HUES48 (cell line): ENCODE measurements at regions not wholly inside any gene's neighbourhood (a gene's known extent, or its start where the extent isn't known, plus 50 kb on each side); places are given as distances from the start of the nearest gene placed in this dataset.

ENCODE experiments used
- H3K27ac ChIP-seq: one replicate; pipeline ENCODE4 v1.7.0; 2013; ENCODE audit warnings: low read depth, low read length, inconsistent platforms
- H3K27me3 ChIP-seq: 2 replicates; pipeline ENCODE4 v1.6.1; 2013; ENCODE audit warnings: mild to moderate bottlenecking, low read length; ENCODE audit not compliant: control insufficient read depth, insufficient read depth
- H3K36me3 ChIP-seq: 2 replicates; pipeline ENCODE4 v1.6.1; 2013; ENCODE audit warnings: low read length; ENCODE audit not compliant: control insufficient read depth, insufficient read depth
- H3K4me1 ChIP-seq: 2 replicates; pipeline ENCODE4 v1.6.1; 2013; ENCODE audit warnings: mild to moderate bottlenecking, low read length; ENCODE audit not compliant: control insufficient read depth, insufficient read depth
- H3K4me3 ChIP-seq: 2 replicates; pipeline ENCODE4 v1.5.1; 2013; ENCODE audit warnings: mild to moderate bottlenecking, low read depth, low read length
- H3K9ac ChIP-seq: 2 replicates; pipeline ENCODE4 v1.6.1; 2013; ENCODE audit warnings: mild to moderate bottlenecking, low read depth, low read length, moderate library complexity
- H3K9me3 ChIP-seq: 2 replicates; pipeline ENCODE4 v1.6.1; 2013; ENCODE audit warnings: low read length; ENCODE audit not compliant: control insufficient read depth, insufficient read depth

DNA sequence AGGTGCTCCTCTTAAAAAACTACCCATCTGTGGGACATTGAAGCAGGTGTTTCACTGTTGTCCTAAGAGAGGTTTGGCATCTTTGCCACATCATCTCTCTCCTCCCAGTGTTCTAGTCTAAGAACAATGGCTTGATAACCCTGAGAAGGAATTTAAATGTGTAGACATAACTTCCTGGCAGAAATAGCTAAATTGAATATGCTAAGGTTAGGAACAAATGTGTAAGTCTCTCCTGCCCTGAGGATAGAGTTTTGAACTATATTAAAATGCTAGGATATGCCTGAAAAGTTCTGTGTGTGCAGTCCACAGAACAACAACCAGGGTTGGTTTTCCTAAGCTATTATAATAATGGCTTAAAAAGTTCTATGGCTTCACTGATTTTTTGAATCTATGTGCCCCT is 106.6 kb downstream of the LRRC70 start:
- Histone ChIP-seq H3K4me3 (no peak overlapping the region), H3K27me3 (no peaks in the 10 kb centered on the region), H3K9me3 (no peaks in the 10 kb centered on the region), H3K9ac (no peak overlapping the region), H3K4me1 (no peaks in the 10 kb centered on the region), H3K27ac (no peak overlapping the region), H3K36me3 (no peaks in the 10 kb centered on the region)

- no peaks in the 10 kb centered on the region for H3K4me1 ChIP-seq
- H3K27ac ChIP-seq, result no peak overlapping the region
- no peaks in the 10 kb centered on the region for H3K9me3 ChIP-seq
- no peaks in the 10 kb centered on the region for H3K36me3 ChIP-seq
- no peak overlapping the region for H3K9ac ChIP-seq
- H3K27me3 ChIP-seq, result no peaks in the 10 kb centered on the region
- no peak overlapping the region for H3K4me3 ChIP-seq
Observed at GRCh38 chr5:62684310-62684709, 105.7 kb downstream of the LRRC70 start.

DNA sequence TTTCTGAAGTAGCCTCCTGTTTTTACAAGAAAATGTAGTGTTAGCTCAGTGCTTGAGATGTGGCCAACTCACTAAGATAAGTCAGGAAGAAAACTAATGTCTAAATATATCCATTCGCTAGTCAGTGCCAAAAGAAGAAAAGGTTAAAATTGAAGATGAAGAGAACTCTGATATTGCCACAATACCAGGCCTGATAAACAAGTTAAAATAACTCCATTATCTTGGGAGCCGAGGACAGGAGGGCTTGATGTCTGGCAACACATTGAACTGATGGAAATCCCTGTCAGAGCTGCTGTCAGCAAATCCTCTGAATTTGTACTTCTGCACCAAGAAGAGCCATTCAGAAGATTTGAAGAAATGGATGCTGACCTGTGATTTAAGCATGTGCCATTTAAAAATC is 103.4 kb downstream of the LRRC70 start:
- no peaks in the 10 kb centered on the region for H3K27me3 ChIP-seq
- no peaks in the 10 kb centered on the region for H3K36me3 ChIP-seq
- H3K27ac ChIP-seq, result no peak overlapping the region
- H3K9me3 ChIP-seq, result peaks cover 9% of the 10 kb centered on the region
- no peak overlapping the region for H3K9ac ChIP-seq
- no peaks in the 10 kb centered on the region for H3K4me1 ChIP-seq
- H3K4me3 ChIP-seq, result no peak overlapping the region

GRCh38 chr5:62681117-62681850 is 102.7 kb downstream of the LRRC70 start:
- H3K27me3 ChIP-seq, result no peaks in the 10 kb centered on the region
- H3K9me3 ChIP-seq, result peaks cover 9% of the 10 kb centered on the region
- H3K4me1 ChIP-seq, result no peaks in the 10 kb centered on the region
- H3K9ac ChIP-seq, result no peak overlapping the region
- no peaks in the 10 kb centered on the region for H3K36me3 ChIP-seq
- H3K27ac ChIP-seq, result no peak overlapping the region
- H3K4me3 ChIP-seq, result no peak overlapping the region

GRCh38 chr5:62680121-62680520 is 101.5 kb downstream of the LRRC70 start:
- Histone ChIP-seq H3K36me3 (no peaks in the 10 kb centered on the region), H3K4me3 (no peak overlapping the region), H3K9ac (no peak overlapping the region), H3K9me3 (peaks cover 9% of the 10 kb centered on the region), H3K27ac (no peak overlapping the region), H3K27me3 (no peaks in the 10 kb centered on the region), H3K4me1 (no peaks in the 10 kb centered on the region)
